Calu3 (cell line): ENCODE measurements at regions not wholly inside any gene's neighbourhood (a gene's known extent, or its start where the extent isn't known, plus 50 kb on each side); places are given as distances from the start of the nearest gene placed in this dataset.

Experiments used
- BruUV-seq: library from RNA; stranded (reverse); fragments of 400-500 nt; replicated peaks from 2 replicates; lab custom pipeline; 2021; lab: Mats Ljungman, UMichigan
- CTCF ChIA-PET: fragments of 300-600 bp; sonication (Branson Sonifier 250); formaldehyde crosslinking; loops from one replicate; lab custom pipeline; 2022; ENCODE audit warnings: antibody characterized with exemption; lab: Charles Lee
- DNase-seq: peaks from one replicate; pipeline ENCODE4 v3.0.0; 2022
- H3K27ac Mint-ChIP-seq: one replicate; pipeline ENCODE4 v1.8.0; 2022; ENCODE audit warnings: mixed read lengths; ENCODE audit not compliant: unreplicated experiment
- H3K27me3 Mint-ChIP-seq: one replicate; pipeline ENCODE4 v1.8.0; 2022; ENCODE audit warnings: mixed read lengths; ENCODE audit not compliant: unreplicated experiment
- H3K36me3 Mint-ChIP-seq: one replicate; pipeline ENCODE4 v1.8.0; 2022; ENCODE audit warnings: mild to moderate bottlenecking, moderate library complexity, mixed read lengths; ENCODE audit not compliant: insufficient read depth, unreplicated experiment
- H3K4me1 Mint-ChIP-seq: one replicate; pipeline ENCODE4 v1.8.0; 2022; ENCODE audit warnings: mild to moderate bottlenecking, low read depth, mixed read lengths; ENCODE audit not compliant: unreplicated experiment
- H3K4me3 Mint-ChIP-seq: one replicate; pipeline ENCODE4 v1.8.0; 2022; ENCODE audit warnings: mild to moderate bottlenecking, low read depth, moderate library complexity, mixed read lengths; ENCODE audit not compliant: unreplicated experiment
- H3K9me3 Mint-ChIP-seq: one replicate; pipeline ENCODE4 v1.8.0; 2022; ENCODE audit warnings: low read depth, mixed read lengths; ENCODE audit not compliant: unreplicated experiment
- intact Hi-C: fragments of 100-400 bp; cut with micrococcal nuclease; formaldehyde crosslinking; loops from one replicate; pipeline ENCODE4 v1.10.0; 2022; ENCODE audit not compliant: unreplicated experiment
- TF ChIP-seq, protein P1 (sequence below): fragments of 200-600 bp; IDR thresholded peaks from one replicate; pipeline ENCODE4 v1.8.0; 2022; ENCODE audit warnings: antibody characterized with exemption; ENCODE audit not compliant: unreplicated experiment

DNA sequence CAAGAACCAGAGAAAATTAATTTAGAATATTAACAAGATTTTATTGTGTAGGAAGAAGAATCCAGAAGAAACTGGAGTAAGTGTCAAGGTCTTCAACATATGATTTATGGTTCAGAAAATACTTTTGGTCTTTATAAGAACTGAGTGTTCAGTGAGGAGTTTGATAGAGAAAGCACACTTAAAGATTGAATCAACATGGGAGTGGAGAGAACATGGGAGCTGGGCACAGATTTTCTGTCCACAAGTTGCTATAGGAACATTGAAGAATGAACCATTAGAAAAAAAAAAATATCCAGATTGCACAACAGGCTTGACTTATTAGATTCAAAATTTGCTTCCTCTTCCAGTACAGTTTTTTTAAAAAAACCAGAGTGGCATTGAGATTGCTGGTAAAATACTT, 601.2 kb upstream of the GNPDA2 start:
- H3K27me3 Mint-ChIP-seq: no peaks in the 10 kb centered on the region

DNA sequence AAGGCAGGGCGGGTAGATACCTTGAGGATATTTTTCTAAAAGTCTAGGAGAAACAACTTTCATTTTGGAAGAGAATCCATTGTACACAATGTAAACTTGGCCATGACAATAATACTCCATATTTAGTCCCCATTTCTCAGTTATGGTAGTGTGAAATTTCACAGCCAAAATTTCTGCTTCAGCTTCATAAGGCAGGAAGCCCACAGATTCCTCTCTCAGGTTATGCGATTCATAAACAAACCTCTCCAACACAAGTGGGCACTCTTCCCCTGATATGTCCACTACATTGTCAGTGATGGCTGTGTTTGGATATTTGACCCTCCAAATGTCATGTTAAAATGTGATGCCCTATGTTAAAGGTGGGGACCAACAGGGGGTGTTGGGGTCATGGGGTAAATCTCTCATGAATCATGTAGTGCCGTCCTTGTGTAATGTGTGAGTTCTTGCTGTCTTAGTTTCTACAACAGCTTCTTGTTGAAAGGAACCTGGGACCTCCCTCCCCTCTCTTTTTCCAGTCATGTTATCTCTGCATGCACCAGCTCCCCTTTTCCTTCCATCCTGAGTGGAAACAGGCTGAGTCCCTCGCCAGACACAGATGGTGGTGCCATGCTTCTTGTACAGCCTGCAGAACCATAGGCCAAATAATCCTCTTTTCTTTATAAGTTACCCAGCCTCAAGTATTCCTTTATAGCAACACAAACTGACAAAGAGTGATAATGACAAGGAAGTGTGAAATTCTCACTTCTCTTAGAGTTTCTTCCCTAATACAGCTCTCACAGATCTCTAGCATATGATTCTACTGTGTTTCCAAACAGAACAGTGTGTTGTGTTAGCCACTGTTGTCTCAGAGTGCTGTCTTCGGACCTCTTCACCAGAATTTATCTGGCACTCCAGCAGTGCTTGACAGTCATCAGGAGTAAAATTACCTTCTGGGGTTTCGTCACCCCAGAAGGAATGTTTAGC, 598.4 kb upstream of the GNPDA2 start:
- Mint-ChIP-seq H3K4me3 (no peak overlapping the region), H3K27ac (no peak overlapping the region), H3K9me3 (peaks cover 3% of the 10 kb centered on the region), H3K4me1 (no peaks in the 10 kb centered on the region), H3K36me3 (no peaks in the 10 kb centered on the region), H3K27me3 (no peaks in the 10 kb centered on the region)
- TF ChIP-seq, protein P1, sequence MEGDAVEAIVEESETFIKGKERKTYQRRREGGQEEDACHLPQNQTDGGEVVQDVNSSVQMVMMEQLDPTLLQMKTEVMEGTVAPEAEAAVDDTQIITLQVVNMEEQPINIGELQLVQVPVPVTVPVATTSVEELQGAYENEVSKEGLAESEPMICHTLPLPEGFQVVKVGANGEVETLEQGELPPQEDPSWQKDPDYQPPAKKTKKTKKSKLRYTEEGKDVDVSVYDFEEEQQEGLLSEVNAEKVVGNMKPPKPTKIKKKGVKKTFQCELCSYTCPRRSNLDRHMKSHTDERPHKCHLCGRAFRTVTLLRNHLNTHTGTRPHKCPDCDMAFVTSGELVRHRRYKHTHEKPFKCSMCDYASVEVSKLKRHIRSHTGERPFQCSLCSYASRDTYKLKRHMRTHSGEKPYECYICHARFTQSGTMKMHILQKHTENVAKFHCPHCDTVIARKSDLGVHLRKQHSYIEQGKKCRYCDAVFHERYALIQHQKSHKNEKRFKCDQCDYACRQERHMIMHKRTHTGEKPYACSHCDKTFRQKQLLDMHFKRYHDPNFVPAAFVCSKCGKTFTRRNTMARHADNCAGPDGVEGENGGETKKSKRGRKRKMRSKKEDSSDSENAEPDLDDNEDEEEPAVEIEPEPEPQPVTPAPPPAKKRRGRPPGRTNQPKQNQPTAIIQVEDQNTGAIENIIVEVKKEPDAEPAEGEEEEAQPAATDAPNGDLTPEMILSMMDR: no peak
- intact Hi-C loops: no loop called here
- BruUV-seq: no TSS peak
- CTCF ChIA-PET: no interaction called here
- DNase-seq: no peak

More for the DNA sequence above, 601.2 kb upstream of the GNPDA2 start:
- Mint-ChIP-seq H3K36me3 (no peaks in the 10 kb centered on the region), H3K27ac (no peak overlapping the region), H3K9me3 (no peaks in the 10 kb centered on the region), H3K4me3 (no peak overlapping the region), H3K4me1 (no peaks in the 10 kb centered on the region)
- CTCF ChIA-PET: no interaction called here
- TF ChIP-seq, protein P1: no peak
- no peak for DNase-seq
- BruUV-seq: no TSS peak
- intact Hi-C loops: no loop called here

DNA sequence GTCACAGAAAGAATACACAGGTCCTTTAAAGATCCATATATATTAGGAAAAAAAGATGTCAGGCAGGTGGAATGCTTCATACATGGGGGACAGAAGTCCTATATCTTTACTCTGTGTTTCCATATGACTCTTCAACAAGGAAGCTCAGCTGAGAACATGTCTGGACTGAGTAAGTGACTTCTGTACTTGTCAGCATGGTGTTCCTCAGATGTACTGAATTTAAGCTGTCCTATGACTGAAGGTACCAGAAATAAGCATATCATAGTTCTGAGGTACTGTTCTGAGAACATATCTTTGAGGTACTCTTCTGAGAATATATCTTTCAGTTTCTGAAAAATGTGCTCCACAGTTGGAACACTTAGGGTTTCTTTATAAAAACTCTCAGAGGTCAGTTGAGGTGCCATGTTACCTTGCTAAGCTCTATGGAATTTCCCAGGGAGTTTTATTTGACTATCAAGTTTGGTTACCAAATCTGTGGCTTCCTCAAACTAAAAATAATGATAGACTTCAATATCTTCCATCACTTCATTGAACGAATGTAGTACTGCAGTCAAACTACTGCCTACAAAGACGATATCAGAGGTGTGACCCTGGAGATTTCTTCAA, 597.2 kb upstream of the GNPDA2 start:
- intact Hi-C loops: no loop called here
- CTCF ChIA-PET: no interaction called here

DNA sequence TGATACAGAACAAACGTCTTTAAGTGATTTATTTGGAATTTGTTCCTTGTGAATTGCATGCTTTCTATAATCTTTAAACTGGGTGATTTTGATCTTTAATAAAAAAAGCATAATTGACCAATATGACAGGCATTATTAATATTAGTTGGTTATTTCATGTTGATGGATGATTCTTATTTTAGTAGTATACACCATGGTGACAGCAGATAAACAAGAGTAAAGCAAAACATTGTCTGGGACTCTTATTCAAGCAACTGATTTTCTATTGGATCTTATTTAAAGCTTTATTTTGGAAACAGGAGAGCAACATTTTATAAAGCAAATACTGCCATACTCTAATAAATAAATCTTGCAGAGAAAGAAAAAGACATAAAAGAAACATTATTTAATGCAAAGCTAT, 591.4 kb upstream of the GNPDA2 start:
- no TSS peak for BruUV-seq
- Mint-ChIP-seq H3K27ac (no peak overlapping the region), H3K27me3 (no peaks in the 10 kb centered on the region), H3K36me3 (no peaks in the 10 kb centered on the region), H3K9me3 (peaks cover 5% of the 10 kb centered on the region), H3K4me3 (no peak overlapping the region), H3K4me1 (no peaks in the 10 kb centered on the region)
- TF ChIP-seq, protein P1: no peak
- CTCF ChIA-PET: no interaction called here
- intact Hi-C loops: no loop called here
- no peak for DNase-seq

More for the DNA sequence above, 597.2 kb upstream of the GNPDA2 start:
- TF ChIP-seq, protein P1: no peak
- Mint-ChIP-seq H3K4me1 (no peaks in the 10 kb centered on the region), H3K9me3 (peaks cover 3% of the 10 kb centered on the region), H3K27me3 (no peaks in the 10 kb centered on the region), H3K4me3 (no peak overlapping the region), H3K27ac (no peak overlapping the region), H3K36me3 (no peaks in the 10 kb centered on the region)
- no TSS peak for BruUV-seq
- DNase-seq: no peak
